Islet precursor cell (in vitro differentiated cells): ENCODE measurements at regions not wholly inside any gene's neighbourhood (a gene's known extent, or its start where the extent isn't known, plus 50 kb on each side); places are given as distances from the start of the nearest gene placed in this dataset.

ENCODE experiments used
- DNase-seq: peaks from one replicate; pipeline ENCODE4 v3.0.0-alpha.2; 2018

DNA sequence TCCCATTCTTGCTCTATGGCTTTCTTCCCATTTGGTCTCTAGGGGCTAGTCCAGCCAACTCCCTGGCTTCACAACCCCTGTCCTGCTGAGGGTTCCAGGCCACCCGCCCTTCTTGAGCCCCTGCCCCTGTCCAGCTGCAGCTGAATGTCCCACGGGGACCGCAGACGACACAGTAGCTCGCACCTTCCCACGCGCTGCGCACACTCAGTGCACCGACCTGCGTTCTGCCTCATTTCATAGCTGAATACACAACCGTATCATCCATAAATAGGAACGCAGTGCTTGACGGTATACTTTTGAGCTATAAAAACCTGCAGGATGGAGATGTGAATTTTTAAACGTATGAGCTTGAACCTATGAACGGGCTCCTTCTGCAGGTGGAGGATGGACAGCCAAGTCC lies 660.4 kb upstream of the SALL3 start:
- DNase-seq = no peak

DNA sequence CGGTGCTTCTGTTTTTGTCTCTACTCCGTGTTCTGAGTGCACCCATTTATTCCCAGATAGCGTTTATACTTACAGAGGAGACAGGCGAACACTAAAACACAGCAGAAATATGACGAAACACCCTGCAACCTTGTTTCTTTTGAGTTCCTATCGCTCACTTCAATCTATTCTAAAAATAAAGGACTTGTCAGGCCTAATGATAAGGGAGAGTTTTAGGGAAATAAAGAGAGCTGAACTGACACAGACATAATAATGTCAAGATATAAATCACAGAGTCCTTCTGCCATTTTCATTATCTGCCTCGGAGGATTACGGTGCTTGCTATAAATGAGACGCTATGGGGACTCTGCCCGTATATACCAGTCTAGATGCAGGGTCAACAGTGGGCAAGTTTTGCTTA lies 659.7 kb upstream of the SALL3 start:
- DNase-seq = no peak

- DNase-seq = no peak
Observed at GRCh38 chr18:78321402-78321801, 658.2 kb upstream of the SALL3 start.

DNA sequence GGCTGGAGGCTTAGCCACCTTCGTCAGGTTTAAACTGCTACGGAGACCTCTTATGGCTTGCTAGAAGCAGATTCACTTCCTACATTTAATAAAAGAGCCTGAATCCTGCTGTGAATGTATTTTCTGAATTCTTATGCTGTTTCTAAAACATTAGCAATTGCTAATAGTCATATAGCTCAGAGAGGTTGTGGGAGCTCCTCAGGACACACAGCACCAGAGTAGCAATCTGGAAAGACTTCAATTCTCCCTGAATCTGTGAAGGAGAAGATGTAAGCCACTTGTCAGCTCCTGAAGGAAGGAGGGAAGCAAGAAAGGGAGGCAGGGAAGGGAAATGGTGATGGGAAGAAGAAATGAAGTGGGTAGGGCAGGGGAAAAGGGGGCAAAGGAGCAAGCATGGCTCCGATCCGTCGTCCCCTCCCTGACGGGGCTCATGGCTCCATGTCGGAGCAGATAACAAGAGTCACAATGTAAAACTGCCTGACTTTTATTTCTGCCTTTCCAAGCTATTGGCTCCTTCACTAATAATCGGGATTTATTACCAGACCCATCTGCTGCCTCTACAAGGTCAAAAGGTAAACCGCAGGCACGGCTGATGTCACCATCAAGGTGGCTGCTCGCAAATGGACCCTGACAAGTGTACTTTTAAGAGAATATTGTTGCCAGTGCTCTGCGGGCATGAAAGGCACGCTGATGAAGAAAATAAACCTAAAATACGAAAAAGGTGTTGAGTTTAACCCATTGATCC lies 656.0 kb upstream of the SALL3 start:
- no peak for DNase-seq

DNA sequence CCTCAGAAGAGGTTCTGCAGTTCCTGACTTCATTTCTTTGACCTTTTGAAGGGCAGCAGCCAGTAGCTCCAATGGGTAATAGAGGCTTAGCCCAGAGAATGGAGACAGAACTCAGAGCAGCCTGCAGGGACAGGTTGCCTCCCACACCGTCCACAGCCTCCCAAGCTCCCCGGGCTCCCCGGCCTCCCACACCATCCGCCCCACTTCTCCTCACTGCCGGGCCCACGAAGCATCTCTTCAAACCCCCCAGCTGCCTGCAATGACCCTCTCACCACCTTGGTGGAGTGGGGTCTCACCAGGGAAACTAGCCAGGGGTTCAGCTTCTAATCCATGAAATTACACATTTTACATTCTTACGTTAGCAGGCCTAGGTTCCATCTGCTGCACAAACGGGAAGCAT lies 652.0 kb upstream of the SALL3 start:
- DNase-seq = no peak

DNA sequence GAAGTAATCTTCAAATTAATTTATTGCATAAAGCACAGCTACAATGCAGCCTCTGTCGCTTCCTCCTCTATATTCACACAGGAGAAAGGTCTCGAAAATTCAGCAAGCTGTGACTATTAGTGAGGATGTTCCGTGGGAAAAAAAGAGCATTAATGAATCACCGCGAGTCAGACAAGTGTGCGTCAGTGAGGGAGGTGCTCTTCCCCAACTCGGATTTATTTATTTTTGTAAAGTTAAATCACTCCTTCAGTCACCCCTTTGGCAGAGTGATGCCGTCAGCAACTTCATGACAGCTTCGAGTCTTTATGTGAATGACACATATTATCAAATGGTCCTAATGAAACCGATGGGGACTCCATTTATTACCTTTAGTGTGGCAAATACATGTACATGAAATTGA lies 648.9 kb upstream of the SALL3 start:
- DNase-seq = no peak

- DNase-seq = no peak
Observed at GRCh38 chr18:78352910-78353309, 626.7 kb upstream of the SALL3 start.

DNA sequence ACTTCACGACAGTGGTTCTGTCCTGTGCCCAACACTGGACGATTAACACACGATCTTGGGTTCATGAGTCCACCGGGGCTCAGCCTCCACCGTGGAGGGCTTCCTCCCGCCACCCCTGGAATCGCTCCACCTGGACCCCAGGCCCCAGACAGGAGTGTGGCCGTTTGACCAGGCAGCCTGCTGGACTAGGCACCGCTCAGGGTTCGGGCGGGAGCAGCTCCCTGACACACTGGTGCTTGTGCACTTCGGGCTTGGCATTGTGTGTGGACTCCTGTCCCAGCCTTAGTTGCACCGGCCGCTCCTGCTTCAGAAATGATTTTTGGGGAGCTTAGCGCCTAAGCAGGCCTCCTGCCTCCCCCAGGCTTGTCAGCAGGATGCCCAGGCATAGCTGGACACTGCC lies 617.4 kb upstream of the SALL3 start:
- no peak for DNase-seq

- no peak for DNase-seq
Observed at GRCh38 chr18:78363556-78364387, 615.8 kb upstream of the SALL3 start.

- no peak for DNase-seq
Observed at GRCh38 chr18:78364388-78364960, 615.1 kb upstream of the SALL3 start.

- no peak for DNase-seq
Observed at GRCh38 chr18:78367996-78368395, 611.6 kb upstream of the SALL3 start.

GRCh38 chr18:78368726-78369125 lies 610.9 kb upstream of the SALL3 start:
- DNase-seq = no peak

DNA sequence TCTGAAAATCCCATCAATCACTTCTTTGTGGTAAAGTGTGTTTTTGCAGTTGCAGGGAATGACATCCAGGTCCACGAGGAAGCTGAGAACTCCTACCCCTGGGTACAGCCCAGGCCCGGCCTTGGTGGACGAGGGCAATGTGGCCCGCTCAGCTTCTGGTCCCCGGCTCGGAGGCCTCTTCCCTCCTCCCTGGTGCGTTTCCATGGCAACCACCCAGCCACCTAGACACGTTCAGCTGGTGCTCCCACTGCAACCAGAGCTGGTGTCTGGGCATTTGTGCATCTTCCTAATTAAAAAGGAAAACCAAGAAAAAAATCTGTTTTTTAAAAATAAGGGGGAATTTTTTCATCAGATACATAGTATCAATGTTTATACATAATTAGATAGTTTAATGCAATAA lies 603.6 kb upstream of the SALL3 start:
- DNase-seq = no peak

DNA sequence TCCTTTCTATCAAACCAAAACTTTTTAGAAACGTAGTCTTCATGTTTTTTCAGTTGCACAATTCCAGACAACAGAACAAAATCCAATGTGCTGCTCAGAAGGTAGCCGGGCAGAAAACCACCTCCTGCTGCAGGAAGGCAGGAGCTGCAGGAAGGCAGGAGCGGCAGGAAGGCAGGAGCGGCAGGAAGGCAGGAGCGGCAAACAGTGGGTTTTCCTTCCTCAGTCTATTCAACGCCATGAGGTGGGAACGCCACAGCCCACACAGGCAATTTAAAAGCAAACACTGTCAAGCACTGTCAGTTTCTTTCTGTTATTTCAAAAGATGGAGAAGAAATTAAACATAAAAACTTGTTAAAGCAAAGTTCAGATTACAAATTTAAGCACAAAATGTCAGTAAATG lies 601.2 kb upstream of the SALL3 start:
- no peak for DNase-seq

- DNase-seq = no peak
Observed at GRCh38 chr18:78378983-78379382, 600.6 kb upstream of the SALL3 start.

GRCh38 chr18:78390348-78390951 lies 589.2 kb upstream of the SALL3 start:
- no peak for DNase-seq

- no peak for DNase-seq
Observed at GRCh38 chr18:78390952-78391348, 588.7 kb upstream of the SALL3 start.

- no peak for DNase-seq
Observed at GRCh38 chr18:78393086-78393862, 586.3 kb upstream of the SALL3 start.

GRCh38 chr18:78396077-78396476 lies 583.5 kb upstream of the SALL3 start:
- DNase-seq = no peak

- no peak for DNase-seq
Observed at GRCh38 chr18:78396756-78397155, 582.9 kb upstream of the SALL3 start.

DNA sequence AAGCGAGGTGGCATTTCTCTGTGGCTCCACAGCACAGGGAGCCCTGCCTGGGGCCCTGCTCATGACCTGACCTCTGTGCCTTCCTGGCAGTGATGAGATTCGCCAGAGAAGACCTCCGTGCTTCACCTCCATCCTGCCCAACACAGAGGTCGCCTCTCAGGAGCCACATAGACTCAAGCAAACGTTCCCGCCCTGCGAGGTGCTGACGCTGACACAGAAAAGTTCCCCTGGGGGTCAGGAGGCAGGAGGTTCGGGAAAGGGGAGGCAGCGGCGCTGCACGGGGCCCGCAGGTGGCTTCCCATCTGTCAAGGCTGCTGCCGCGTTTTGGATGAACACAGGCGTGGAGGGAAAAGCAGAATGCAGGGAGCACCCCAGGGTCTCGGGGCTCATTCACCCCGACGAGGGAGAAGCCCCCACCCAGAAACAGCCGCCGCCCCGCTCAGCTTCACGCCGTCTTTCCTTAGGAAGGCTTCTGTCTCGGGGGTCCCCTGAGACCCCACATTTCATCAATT lies 579.6 kb upstream of the SALL3 start:
- no peak for DNase-seq

DNA sequence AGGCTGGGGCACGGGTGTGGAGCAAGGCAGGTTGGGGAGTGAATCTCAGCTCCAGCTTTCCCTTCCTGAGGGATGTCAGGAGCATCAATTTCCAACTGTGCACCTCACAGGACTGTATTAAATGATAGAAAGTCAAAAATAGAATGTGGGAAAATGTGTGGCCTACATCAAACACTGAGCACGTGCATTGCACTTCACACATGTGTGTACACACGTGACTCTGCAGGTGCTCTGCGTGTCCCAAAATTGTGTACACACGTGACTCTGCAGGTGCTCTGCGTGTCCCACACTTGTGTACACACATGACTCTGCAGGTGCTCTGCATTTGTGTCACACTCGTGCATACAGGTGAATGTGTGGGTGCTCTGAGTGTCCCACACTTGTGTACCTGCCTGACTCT lies 577.2 kb upstream of the SALL3 start:
- DNase-seq = no peak

GRCh38 chr18:78402966-78403365 lies 576.7 kb upstream of the SALL3 start:
- DNase-seq = no peak
